Neutrophil (primary cell): ENCODE measurements at regions not wholly inside any gene's neighbourhood (a gene's known extent, or its start where the extent isn't known, plus 50 kb on each side); places are given as distances from the start of the nearest gene placed in this dataset.

Experiments
- H3K27ac ChIP-seq: fragments of 200-600 bp; sonication (generic); 2 replicates; pipeline ENCODE4 v1.5.1; 2016; ENCODE audit warnings: mild to moderate bottlenecking, moderate library complexity
- H3K27me3 ChIP-seq: fragments of 200-600 bp; sonication (generic); 2 replicates; pipeline ENCODE4 v1.6.0; 2016; ENCODE audit warnings: mild to moderate bottlenecking
- H3K36me3 ChIP-seq: fragments of 200-600 bp; sonication (generic); 2 replicates; pipeline ENCODE4 v1.5.1; 2017
- H3K4me1 ChIP-seq, 2 experiments: fragments of 200-600 bp in 1 of 2; sonication (generic) in 1 of 2; 1 replicate in 1 of 2; 2 replicates in 1 of 2; pipeline versions ENCODE4 v1.5.1 to v1.6.1; 2013 to 2016; ENCODE audit warnings: low read depth in 1 of 2, low read length in 1 of 2, mild to moderate bottlenecking in 1 of 2, moderate library complexity in 1 of 2; ENCODE audit not compliant: control insufficient read depth in 1 of 2, insufficient read depth in 1 of 2
- H3K4me3 ChIP-seq, 2 experiments: fragments of 200-600 bp in 1 of 2; sonication (generic) in 1 of 2; 1 replicate in 1 of 2; 2 replicates in 1 of 2; pipeline ENCODE4 v1.5.1; 2013 to 2016; ENCODE audit warnings: low read depth in 1 of 2, low read length in 1 of 2, mild to moderate bottlenecking in 1 of 2, moderate library complexity in 1 of 2
- H3K9me3 ChIP-seq: fragments of 200-600 bp; sonication (generic); 2 replicates; pipeline ENCODE4 v1.5.1; 2016
- TF ChIP-seq, protein P1 (sequence below): fragments of 200-600 bp; sonication (generic); IDR thresholded peaks from 2 replicates; pipeline ENCODE4 v1.5.1; 2016; ENCODE audit warnings: antibody characterized with exemption

DNA sequence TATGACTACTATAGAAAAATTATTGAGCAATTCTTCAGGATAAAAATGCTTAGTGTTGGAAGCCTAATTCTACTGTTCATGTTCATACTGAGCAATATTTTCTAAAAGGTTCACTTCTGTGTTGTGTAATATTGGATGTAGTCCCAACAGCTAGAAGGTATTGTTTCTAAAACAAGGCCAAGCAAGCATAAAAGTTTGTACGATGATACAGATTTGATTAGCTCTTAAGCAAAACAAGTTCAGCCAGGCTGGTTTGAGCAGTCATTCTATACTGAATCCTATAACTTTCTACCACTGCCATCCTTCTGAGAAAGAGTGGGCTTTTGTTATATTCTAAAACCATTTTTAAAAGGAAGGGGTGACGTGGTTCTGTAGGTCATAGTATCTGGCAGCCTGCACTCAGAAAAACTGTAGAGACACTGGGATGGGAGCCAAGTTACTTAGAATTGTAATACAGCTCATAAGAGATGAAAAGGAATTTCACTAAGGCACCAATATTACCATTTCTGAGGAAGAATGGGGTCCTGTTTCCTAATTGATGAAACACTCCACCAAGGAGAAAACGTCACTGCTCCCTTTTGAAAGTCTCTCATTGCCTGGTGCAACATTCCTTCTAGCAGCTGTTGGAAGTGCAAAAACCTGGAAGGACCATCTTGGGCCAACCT, 275.0 kb upstream of the DACH1 start:
- TF ChIP-seq, protein P1, sequence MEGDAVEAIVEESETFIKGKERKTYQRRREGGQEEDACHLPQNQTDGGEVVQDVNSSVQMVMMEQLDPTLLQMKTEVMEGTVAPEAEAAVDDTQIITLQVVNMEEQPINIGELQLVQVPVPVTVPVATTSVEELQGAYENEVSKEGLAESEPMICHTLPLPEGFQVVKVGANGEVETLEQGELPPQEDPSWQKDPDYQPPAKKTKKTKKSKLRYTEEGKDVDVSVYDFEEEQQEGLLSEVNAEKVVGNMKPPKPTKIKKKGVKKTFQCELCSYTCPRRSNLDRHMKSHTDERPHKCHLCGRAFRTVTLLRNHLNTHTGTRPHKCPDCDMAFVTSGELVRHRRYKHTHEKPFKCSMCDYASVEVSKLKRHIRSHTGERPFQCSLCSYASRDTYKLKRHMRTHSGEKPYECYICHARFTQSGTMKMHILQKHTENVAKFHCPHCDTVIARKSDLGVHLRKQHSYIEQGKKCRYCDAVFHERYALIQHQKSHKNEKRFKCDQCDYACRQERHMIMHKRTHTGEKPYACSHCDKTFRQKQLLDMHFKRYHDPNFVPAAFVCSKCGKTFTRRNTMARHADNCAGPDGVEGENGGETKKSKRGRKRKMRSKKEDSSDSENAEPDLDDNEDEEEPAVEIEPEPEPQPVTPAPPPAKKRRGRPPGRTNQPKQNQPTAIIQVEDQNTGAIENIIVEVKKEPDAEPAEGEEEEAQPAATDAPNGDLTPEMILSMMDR = no peak
- Histone ChIP-seq H3K4me1 (no peaks in the 10 kb centered on the region), H3K4me3 (no peak overlapping the region), H3K27me3 (no peaks in the 10 kb centered on the region), H3K9me3 (no peaks in the 10 kb centered on the region), H3K27ac (no peak overlapping the region), H3K36me3 (no peaks in the 10 kb centered on the region)

DNA sequence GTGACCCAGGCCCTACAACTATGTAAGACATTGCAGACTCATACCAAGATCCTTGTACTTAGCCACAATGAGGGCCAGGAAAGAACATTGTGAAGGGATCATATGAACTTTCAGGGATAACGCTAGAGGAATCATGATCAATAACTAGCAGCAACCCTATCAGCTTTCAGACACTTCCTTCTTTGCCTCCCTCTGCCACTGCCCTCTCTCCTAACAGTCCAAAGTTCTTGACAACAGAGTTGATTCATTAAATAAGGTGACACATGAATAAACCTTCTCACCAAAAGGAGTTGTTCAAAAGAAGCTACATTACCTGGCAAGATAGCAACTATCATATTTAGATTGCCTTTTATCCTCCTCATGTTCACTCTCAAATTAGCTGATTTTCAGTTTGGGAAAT, 272.2 kb upstream of the DACH1 start:
- Histone ChIP-seq H3K4me1 (no peaks in the 10 kb centered on the region), H3K27me3 (no peaks in the 10 kb centered on the region), H3K36me3 (no peaks in the 10 kb centered on the region), H3K9me3 (no peaks in the 10 kb centered on the region), H3K27ac (no peak overlapping the region), H3K4me3 (no peak overlapping the region)
- TF ChIP-seq, protein P1 = no peak

DNA sequence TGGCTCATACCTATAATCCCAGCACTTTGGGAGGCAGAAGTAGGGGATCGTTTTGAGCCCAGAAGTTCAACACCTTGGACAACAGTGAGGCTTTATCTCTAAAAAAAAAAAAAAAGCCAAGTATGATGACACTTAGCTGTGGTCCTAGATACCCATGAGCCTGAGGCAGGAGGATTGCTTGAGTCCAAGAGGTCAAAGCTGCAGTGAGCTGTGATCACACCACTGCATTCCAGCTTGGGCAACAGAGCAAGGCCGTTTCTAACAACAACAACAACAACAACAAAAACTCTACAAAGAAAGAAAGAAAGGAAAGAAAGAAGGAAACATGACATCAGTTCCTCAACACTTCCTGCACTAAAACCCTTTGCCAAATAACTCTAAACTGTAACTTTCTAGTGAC, 265.1 kb upstream of the DACH1 start:
- no peaks in the 10 kb centered on the region for H3K36me3 ChIP-seq
- H3K9me3 ChIP-seq = no peaks in the 10 kb centered on the region
- no peak overlapping the region for H3K27ac ChIP-seq
- H3K4me3 ChIP-seq = no peak overlapping the region
- TF ChIP-seq, protein P1 = no peak
- no peaks in the 10 kb centered on the region for H3K4me1 ChIP-seq
- no peaks in the 10 kb centered on the region for H3K27me3 ChIP-seq

DNA sequence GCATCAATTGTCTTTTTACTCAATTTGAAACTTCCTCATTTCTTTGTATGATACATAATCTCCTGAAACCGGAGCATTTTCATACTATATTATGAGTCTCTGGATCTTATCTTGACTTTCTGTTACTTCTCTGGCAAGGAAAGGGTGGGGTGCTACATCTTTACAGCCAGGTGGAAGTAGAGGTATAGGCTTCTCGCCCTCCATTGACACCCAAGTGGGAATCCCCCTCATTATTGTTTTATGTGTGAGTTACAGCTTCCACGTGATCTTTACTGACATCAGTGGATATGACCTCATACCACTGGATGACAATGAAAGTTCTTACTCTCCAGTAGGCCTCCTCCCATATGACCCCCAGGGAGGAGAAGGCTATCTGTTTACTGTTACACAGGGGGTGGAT, 262.1 kb upstream of the DACH1 start:
- no peaks in the 10 kb centered on the region for H3K9me3 ChIP-seq
- TF ChIP-seq, protein P1 = no peak
- no peak overlapping the region for H3K4me3 ChIP-seq
- no peaks in the 10 kb centered on the region for H3K27me3 ChIP-seq
- no peaks in the 10 kb centered on the region for H3K36me3 ChIP-seq
- H3K27ac ChIP-seq = no peak overlapping the region
- H3K4me1 ChIP-seq = no peaks in the 10 kb centered on the region

DNA sequence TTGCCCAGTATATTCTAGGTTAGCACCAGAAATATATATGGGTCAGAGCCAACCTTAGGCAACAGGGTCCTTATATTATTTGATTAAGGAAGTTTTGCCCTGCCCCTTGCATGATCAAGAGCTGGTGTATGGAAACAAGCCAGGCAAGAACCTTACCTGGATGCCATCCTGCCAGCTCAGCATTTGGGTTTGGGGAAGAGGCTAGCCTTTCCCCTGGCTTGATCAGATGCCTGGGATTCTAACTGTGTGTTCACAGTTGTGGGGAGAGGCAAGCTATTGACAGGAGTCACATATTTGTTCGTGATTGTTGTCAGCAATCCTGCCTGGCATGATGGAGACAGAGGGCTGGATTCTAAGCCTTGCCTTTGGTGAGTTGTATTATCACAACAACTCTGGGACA, 260.0 kb upstream of the DACH1 start:
- H3K36me3 ChIP-seq = no peaks in the 10 kb centered on the region
- no peaks in the 10 kb centered on the region for H3K9me3 ChIP-seq
- TF ChIP-seq, protein P1 = no peak
- no peaks in the 10 kb centered on the region for H3K4me1 ChIP-seq
- no peak overlapping the region for H3K27ac ChIP-seq
- H3K4me3 ChIP-seq = no peak overlapping the region
- H3K27me3 ChIP-seq = no peaks in the 10 kb centered on the region
